GM12874 (cell line): ENCODE measurements at regions not wholly inside any gene's neighbourhood (a gene's known extent, or its start where the extent isn't known, plus 50 kb on each side); places are given as distances from the start of the nearest gene placed in this dataset.

ENCODE experiments used
- TF ChIP-seq, protein P1 (sequence below): IDR thresholded peaks from 2 replicates; pipeline ENCODE4 v1.5.1; 2011; ENCODE audit warnings: low read depth, mild to moderate bottlenecking, control low read depth, low read length, moderate library complexity; ENCODE audit not compliant: insufficient read depth

DNA sequence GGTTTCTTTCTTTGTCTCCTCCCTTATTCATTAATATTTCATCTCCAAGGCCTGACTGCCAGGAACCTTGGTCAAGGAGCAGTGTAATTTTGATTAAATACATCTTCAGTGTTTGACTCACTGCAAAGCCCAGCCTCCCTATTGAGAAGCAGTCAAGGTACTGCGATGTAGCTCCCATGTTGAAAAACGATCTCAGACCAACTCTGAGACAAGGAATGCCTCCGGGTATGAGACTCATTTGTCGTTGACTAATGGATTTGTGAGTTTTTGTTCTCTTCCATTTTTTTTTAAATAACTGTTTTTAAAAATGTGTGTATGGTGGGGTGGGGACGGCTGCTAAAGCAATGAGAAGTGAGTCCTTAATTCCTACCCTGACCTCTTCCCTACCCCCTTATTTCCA lies 361.6 kb downstream of the SOX11 start:
- TF ChIP-seq, protein P1, sequence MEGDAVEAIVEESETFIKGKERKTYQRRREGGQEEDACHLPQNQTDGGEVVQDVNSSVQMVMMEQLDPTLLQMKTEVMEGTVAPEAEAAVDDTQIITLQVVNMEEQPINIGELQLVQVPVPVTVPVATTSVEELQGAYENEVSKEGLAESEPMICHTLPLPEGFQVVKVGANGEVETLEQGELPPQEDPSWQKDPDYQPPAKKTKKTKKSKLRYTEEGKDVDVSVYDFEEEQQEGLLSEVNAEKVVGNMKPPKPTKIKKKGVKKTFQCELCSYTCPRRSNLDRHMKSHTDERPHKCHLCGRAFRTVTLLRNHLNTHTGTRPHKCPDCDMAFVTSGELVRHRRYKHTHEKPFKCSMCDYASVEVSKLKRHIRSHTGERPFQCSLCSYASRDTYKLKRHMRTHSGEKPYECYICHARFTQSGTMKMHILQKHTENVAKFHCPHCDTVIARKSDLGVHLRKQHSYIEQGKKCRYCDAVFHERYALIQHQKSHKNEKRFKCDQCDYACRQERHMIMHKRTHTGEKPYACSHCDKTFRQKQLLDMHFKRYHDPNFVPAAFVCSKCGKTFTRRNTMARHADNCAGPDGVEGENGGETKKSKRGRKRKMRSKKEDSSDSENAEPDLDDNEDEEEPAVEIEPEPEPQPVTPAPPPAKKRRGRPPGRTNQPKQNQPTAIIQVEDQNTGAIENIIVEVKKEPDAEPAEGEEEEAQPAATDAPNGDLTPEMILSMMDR = no peak

DNA sequence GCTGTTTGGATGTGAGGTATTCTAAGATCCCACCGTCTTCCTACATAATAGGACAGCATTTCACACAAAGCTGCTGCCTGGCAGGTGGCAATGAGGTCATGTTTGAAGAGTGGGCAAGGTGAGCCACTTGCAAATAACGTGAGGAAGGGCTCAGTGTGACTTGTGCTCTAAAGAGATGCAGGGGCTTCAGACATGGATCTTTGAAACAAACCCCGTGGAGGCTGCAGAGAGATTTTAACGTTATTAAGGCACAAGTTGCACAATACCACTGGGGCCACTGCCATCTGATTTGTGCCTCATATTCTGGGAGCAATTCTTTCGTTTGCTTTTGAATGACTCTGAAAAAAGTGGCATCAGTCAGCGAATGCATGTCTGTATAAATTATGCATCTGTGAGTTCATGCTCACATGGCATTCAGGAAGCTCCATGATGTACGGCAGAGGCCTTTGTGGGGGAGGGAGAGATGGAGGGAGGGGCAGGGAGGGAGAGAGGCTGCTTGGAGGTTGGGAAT lies 362.0 kb downstream of the SOX11 start:
- TF ChIP-seq, protein P1 = no peak

- TF ChIP-seq, protein P1 = no peak
These were observed 368.9 kb downstream of the SOX11 start for GRCh38 chr2:6060992-6061663.

DNA sequence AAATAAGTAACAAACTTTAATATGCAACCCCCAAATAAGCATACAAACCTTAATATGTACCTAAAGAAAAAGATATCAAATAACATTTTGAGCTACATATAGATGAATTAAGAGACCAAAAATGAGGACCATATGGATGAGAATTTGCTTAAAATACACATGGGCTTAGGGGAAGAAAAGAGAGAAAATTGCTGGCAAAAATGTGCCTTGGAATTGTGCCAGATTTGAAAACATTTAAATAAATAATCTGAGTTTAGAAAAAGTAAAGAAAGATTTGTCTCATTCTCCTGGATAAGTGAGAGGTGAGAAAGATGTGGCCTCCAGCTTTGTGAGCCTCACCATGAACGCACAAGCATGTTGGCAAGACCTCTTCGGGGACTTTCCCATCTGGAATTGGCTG lies 372.6 kb downstream of the SOX11 start:
- TF ChIP-seq, protein P1 = no peak

- TF ChIP-seq, protein P1 = no peak
These were observed 373.5 kb downstream of the SOX11 start for GRCh38 chr2:6065703-6066102.

DNA sequence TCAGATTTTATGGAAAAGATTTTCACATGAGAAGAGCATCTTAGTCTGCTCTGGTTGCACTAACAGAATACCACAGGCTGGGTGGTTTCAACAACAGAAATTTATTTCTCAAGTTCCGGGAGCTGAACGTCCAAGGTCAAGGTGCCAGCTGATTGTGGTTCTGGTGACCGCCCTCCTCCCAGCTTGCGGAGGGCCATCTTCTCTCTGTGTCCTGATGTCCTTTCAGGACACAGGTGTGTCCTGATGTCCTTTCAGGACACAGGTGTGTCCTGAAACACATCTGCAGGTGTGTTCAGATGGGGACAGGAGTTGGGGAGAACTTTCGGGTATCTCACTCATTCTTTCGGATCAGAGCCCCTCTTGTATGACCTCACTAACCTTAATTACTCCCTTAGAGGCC lies 374.9 kb downstream of the SOX11 start:
- TF ChIP-seq, protein P1 = no peak

GRCh38 chr2:6067806-6068205 lies 375.6 kb downstream of the SOX11 start:
- TF ChIP-seq, protein P1 = no peak
